NCI-H526 (cell line): ENCODE measurements at regions not wholly inside any gene's neighbourhood (a gene's known extent, or its start where the extent isn't known, plus 50 kb on each side); places are given as distances from the start of the nearest gene placed in this dataset.

Experiments
- DNase-seq, 2 experiments: peaks; one replicate each; lab custom pipeline; 2025; lab: John Stamatoyannopoulos, UW

DNA sequence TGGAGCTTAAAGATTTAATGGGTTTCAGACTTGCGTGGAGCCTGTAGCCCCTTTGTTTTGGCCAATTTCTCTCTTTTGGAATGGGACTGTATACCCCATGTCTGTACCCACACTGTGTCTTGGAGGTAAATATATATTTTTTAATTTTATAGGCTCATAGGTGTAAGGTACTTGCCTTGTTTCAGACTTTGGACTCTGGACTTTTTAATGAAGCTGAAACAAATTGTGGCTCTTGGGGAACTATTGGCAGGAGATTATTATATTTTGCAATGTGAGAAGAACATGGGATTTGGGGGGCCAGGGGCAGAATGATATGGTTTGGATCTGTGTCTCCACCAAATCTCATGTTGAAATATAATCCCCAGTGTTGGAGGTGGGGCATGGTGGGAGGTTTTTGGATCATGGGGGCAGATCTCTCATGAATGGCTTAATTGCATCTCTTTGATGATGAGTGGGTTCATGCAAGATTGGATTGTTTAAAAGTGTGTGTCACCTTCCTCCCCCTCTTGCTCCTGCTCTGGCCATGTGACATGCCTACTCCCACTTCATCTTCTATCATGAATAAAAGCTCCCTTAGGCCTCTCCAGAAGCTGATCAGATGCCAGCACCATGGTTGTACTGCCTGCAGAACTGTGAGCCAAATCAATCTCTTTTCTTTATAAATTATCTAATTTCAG is 74.1 kb upstream of the ARHGAP20 start:
- no peak for DNase-seq

DNA sequence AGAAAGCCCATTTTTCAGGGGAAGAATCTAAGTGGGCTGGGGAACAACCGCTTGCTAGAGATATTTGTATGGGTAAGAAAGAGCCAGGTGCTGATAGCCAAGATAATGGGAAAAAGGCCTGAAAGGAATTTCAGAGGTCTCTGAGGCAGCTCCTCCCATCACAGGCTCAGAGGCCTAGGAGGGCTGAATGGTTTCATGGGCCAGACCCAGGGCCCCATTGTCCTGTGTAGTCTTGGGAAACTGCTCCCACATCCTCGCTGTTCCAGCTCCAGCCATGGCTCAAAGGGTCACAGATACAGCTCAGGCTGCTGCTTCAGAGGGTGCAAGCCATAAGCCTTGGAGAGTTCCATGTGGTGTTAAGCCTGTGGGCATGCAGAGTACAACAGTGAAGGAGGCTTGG is 73.2 kb upstream of the ARHGAP20 start:
- DNase-seq, result no peak

GRCh38 chr11:110782616-110783015 is 70.4 kb upstream of the ARHGAP20 start:
- DNase-seq, result no peak

DNA sequence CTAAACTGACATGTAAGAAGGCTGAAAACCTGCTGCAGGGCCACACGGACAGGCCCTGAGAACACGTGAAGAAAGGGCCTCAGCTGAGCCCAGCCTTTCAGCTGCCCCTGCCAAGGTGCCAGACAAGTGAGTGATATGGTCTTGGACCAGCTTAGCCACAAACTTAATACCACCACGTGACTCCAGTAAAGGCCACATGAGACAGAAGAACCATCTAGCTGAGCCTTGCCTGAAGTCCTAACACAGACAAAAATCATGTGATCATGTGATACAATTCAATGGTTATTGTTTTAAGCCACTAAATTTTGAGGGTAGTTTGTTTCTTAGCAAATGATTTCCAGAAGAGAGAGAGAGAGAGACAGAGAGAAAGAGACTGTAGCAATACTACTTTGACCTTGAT is 66.9 kb upstream of the ARHGAP20 start:
- DNase-seq, result no peak

DNA sequence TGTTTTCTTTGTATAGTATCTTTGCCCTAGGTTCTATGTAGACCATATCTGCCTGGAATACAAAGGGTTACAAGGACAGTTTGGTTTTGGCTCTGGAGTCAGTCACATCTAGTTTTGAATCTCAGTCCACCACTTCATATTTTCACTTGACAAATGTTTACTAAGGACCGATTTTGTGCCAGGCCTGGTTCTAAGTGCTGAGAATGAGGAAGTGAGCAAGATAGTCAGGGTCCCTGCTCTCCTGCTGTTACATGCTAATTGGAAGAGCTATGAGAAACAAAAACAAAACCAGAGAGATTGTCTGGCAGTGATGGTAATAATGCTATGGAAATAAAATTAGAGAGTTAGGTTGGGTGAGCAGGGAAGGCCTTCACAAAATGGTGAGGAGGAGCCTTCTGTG is 66.1 kb upstream of the ARHGAP20 start:
- DNase-seq, result no peak

DNA sequence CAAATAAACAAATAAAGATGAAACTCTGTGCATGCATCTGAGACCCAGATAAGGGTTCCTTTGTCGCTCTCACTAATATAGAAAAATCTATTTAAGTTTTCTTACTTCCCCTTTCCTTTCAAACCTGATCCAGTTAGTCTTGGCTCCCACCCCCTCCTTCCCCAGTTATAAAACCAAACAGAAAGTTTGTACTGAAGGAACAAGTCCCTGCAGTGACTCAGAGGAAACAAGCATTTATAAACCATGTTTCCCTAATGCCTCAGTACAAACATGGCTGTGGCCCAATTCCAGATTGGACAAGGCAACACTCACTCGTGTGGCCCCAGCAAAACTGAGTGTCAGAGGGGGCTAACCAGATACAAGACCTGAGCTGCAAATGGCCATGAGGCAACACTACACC is 65.5 kb upstream of the ARHGAP20 start:
- no peak for DNase-seq

- DNase-seq, result no peak
Observed at GRCh38 chr11:110776081-110776480, 63.8 kb upstream of the ARHGAP20 start.

- no peak for DNase-seq
Observed at GRCh38 chr11:110774138-110775014, 62.1 kb upstream of the ARHGAP20 start.

- no peak for DNase-seq
Observed at GRCh38 chr11:110773442-110773841, 61.2 kb upstream of the ARHGAP20 start.

DNA sequence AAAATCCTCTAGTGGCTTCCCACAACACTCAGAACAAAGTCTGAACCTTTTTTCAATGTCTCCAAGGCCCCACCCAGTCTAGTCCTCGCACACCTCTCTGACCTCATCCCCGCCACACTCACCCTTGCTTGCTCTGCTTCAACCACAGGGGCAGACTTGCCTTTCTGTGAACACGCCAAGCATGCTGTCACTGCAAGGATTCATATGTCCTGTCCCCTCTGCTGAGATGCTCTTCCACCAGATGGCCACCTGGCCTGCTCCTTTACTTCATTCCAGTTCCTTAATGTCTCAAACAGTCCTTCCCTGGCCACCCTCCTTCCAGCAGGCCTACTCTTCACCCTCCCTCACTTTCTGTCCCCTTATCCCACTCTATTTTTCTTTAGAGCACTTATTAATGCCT is 60.6 kb upstream of the ARHGAP20 start:
- DNase-seq, result peak in 1 of 2 experiments; percentile 36

- no peak for DNase-seq
Observed at GRCh38 chr11:110766316-110766715, 54.1 kb upstream of the ARHGAP20 start.

DNA sequence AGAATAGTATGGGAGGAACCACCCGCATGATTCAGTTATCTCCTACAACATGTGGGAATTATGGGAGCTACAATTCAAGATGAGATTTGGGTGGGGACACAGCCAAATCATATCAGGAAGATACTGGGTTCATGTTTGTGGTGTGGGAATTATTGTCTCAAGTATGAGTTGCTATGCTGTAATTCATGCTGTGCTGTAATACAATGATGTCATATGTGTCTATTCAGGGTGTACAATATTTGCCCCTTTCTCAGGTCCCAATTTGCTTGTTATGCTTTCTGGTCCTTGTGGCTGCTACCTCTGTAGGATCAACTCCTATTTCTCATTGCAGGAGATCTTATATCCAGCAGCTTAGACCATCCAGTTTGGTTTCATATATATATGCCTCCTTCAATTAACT is 52.2 kb upstream of the ARHGAP20 start:
- DNase-seq, result no peak

GRCh38 chr11:110763249-110764011 is 51.2 kb upstream of the ARHGAP20 start:
- peak; percentile 72 to 80 for DNase-seq

DNA sequence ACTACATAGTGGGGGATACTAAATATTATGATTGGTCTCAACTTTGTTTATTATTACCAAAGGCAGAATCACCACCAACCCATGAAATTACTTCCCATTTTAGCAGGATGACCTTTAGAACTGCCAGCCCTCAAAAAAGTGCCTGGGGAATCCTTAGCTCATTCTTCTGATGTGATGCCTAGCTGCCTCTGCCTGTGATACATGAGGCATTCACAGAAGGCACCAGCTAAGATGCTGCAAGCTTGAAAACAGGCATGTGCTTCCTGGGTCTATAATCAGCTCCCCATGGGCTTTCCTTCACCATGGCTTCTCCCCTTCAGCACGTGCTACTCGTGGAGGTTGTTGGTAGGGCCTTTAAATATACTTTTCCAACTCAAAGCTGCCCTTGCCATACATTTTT is 50.4 kb upstream of the ARHGAP20 start:
- peak in 1 of 2 experiments; percentile 42 for DNase-seq
